Sigmoid colon (tissue), 3 donors: ENCODE measurements at regions not wholly inside any gene's neighbourhood (a gene's known extent, or its start where the extent isn't known, plus 50 kb on each side); places are given as distances from the start of the nearest gene placed in this dataset.

Experiments used
- POLR2A ChIP-seq, 2 donors: fragments of 450-650 bp; IDR thresholded peaks; one replicate each; pipeline ENCODE4 v1.6.1; 2016; ENCODE audit warnings: antibody characterized with exemption in 2 of 2, mild to moderate bottlenecking in 2 of 2, moderate library complexity in 2 of 2
- TF ChIP-seq, protein P1 (sequence below), 4 experiments: fragments of 450-650 bp in 3 of 4; fragments of 200-600 bp in 1 of 4; IDR thresholded peaks; one replicate each; pipeline ENCODE4 v1.5.1; 2016 to 2019; ENCODE audit warnings: antibody characterized with exemption in 4 of 4, mild to moderate bottlenecking in 3 of 4, moderate library complexity in 2 of 4

DNA sequence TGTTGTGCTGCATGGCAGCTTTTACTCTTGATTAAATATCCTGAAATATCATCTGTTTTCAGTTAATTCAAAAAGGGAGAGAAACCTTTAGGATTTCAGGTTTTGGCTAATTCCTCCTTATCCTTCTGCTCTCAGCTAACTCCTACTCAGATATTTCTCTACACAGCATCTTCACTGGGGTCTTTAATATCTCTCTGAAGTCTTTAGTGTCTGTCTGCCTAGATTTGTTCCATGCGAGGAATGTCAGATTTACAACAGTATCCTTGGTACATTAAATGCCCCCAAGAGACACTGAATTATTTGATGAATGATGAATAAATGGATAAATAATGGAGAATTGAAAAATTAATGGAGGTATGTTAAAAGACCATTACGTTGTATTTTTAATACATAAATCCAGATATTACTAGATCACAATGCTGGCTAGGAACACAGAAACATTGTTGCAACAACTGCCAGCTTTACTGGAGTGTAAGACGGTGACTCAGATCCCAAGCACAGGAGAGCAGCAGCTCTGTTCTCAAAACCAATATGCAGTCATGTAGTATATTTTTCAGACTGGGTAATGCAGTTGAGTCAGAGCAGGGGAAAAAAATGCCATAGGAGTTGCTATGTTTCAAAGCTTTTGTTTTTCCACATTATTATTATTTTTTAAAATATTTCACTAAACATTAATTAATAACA, 388.0 kb upstream of the SYT4 start:
- no peak for TF ChIP-seq POLR2A (IDR thresholded peaks at IDR 0.05)
- TF ChIP-seq, protein P1, sequence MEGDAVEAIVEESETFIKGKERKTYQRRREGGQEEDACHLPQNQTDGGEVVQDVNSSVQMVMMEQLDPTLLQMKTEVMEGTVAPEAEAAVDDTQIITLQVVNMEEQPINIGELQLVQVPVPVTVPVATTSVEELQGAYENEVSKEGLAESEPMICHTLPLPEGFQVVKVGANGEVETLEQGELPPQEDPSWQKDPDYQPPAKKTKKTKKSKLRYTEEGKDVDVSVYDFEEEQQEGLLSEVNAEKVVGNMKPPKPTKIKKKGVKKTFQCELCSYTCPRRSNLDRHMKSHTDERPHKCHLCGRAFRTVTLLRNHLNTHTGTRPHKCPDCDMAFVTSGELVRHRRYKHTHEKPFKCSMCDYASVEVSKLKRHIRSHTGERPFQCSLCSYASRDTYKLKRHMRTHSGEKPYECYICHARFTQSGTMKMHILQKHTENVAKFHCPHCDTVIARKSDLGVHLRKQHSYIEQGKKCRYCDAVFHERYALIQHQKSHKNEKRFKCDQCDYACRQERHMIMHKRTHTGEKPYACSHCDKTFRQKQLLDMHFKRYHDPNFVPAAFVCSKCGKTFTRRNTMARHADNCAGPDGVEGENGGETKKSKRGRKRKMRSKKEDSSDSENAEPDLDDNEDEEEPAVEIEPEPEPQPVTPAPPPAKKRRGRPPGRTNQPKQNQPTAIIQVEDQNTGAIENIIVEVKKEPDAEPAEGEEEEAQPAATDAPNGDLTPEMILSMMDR (IDR thresholded peaks at IDR 0.05): no peak
